SK-N-SH (cell line): ENCODE measurements at regions not wholly inside any gene's neighbourhood (a gene's known extent, or its start where the extent isn't known, plus 50 kb on each side); places are given as distances from the start of the nearest gene placed in this dataset.

Source experiments
- CTCF ChIA-PET: fragments of 300-600, 350-600 bp; formaldehyde crosslinking; extraction: SDS; loops from one replicate; lab custom pipeline; 2021; lab: Yijun Ruan, JAX
- POLR2A ChIA-PET: fragments of 350-600 bp; sonication (Branson Sonifier 250); formaldehyde crosslinking; extraction: SDS; loops from one replicate; lab custom pipeline; 2020; ENCODE audit warnings: antibody characterized with exemption, inconsistent platforms; lab: Yijun Ruan, JAX
- DNase-seq: peaks from one replicate; pipeline ENCODE4 v3.0.0; 2012
- H2AFZ ChIP-seq: fragments of 200-600 bp; sonication (generic); 2 replicates; pipeline ENCODE4 v1.8.1; 2016; ENCODE audit warnings: antibody characterized with exemption, mild to moderate bottlenecking, low read depth
- H3F3A ChIP-seq: fragments of 200-600 bp; sonication (generic); replicated peaks from 2 replicates; pipeline ENCODE3; 2016; ENCODE audit warnings: antibody characterized with exemption, mild to moderate bottlenecking; ENCODE audit not compliant: insufficient read depth
- H3K27ac ChIP-seq, 2 experiments: fragments of 200-500 bp in 1 of 2; fragments of 200-600 bp in 1 of 2; sonication (Bioruptor generic) in 1 of 2; sonication (generic), shearing (Covaris generic) in 1 of 2; 2 replicates each; pipeline versions ENCODE4 v1.5.1 to v1.6.1; 2014 to 2016; ENCODE audit warnings: low read depth in 2 of 2, inconsistent platforms in 1 of 2, low read length in 1 of 2, mild to moderate bottlenecking in 1 of 2, mixed read lengths in 1 of 2
- H3K27me3 ChIP-seq: fragments of 200-600 bp; sonication (generic), shearing (Covaris generic); 2 replicates; pipeline ENCODE4 v1.6.1; 2016; ENCODE audit warnings: mixed run types; ENCODE audit not compliant: insufficient read depth
- H3K36me3 ChIP-seq, 2 experiments: fragments of 200-500 bp in 1 of 2; fragments of 200-600 bp in 1 of 2; sonication (Bioruptor generic) in 1 of 2; sonication (generic) in 1 of 2; replicated peaks in 1 of 2; 2 replicates each; pipeline versions ENCODE3 to v1.5.1; 2014 to 2016; ENCODE audit warnings: low read length in 1 of 2, mild to moderate bottlenecking in 1 of 2; ENCODE audit not compliant: insufficient read depth in 2 of 2, control insufficient read depth in 1 of 2
- H3K4me1 ChIP-seq, 2 experiments: fragments of 200-500 bp in 1 of 2; fragments of 200-600 bp in 1 of 2; sonication (Bioruptor generic) in 1 of 2; sonication (generic), shearing (Covaris generic) in 1 of 2; 2 replicates each; pipeline versions ENCODE4 v1.5.1 to v1.6.1; 2014 to 2016; ENCODE audit warnings: low read depth in 1 of 2, low read length in 1 of 2, mixed run types in 1 of 2; ENCODE audit not compliant: insufficient read depth in 2 of 2, control insufficient read depth in 1 of 2
- H3K4me2 ChIP-seq: fragments of 200-600 bp; sonication (generic), shearing (Covaris generic); 2 replicates; pipeline ENCODE4 v1.6.1; 2017; ENCODE audit warnings: mixed run types
- H3K4me3 ChIP-seq, 2 experiments: fragments of 200-500 bp in 1 of 2; fragments of 200-600 bp in 1 of 2; sonication (Bioruptor generic) in 1 of 2; sonication (generic), shearing (Covaris generic) in 1 of 2; 2 replicates each; pipeline versions ENCODE4 v1.5.1 to v1.8.1; 2014 to 2016; ENCODE audit warnings: low read depth in 2 of 2, inconsistent platforms in 1 of 2, low read length in 1 of 2, mild to moderate bottlenecking in 1 of 2, mixed read lengths in 1 of 2, moderate library complexity in 1 of 2
- H3K79me2 ChIP-seq: fragments of 200-600 bp; sonication (generic); 2 replicates; pipeline ENCODE4 v1.8.1; 2017; ENCODE audit warnings: mild to moderate bottlenecking; ENCODE audit not compliant: insufficient read depth
- H3K9ac ChIP-seq: fragments of 200-600 bp; sonication (generic); 2 replicates; pipeline ENCODE4 v1.6.1; 2017; ENCODE audit warnings: mixed run types
- H3K9me2 ChIP-seq: fragments of 200-600 bp; sonication (generic); 2 replicates; pipeline ENCODE4 v1.6.1; 2017; ENCODE audit warnings: mixed run types
- H3K9me3 ChIP-seq: fragments of 200-600 bp; sonication (generic); 2 replicates; pipeline ENCODE4 v1.6.1; 2017; ENCODE audit warnings: mixed run types, mild to moderate bottlenecking, moderate library complexity
- H4K20me1 ChIP-seq: fragments of 200-600 bp; sonication (generic); 2 replicates; pipeline ENCODE4 v1.6.1; 2017; ENCODE audit warnings: mild to moderate bottlenecking, mixed run types; ENCODE audit not compliant: insufficient read depth
- CTCF ChIP-seq: fragments of 200-600 bp; sonication (generic); IDR thresholded peaks from 2 replicates; pipeline ENCODE4 v1.6.1; 2017; ENCODE audit warnings: antibody characterized with exemption, mild to moderate bottlenecking, moderate library complexity
- FOSL2 ChIP-seq: IDR thresholded peaks from 2 replicates; pipeline ENCODE4 v1.4.0; 2012; ENCODE audit warnings: low read depth, mild to moderate bottlenecking, moderate library complexity, borderline replicate concordance
- FOXJ3 ChIP-seq: sonication (generic); formaldehyde crosslinking; IDR thresholded peaks from 2 replicates; pipeline ENCODE4 v1.5.1; 2020; ENCODE audit warnings: mild to moderate bottlenecking, missing genetic modification reagents
- JUND ChIP-seq: IDR thresholded peaks from 2 replicates; pipeline ENCODE4 v1.4.0; 2012
- MAX ChIP-seq: IDR thresholded peaks from 2 replicates; pipeline ENCODE4 v1.4.0; 2012; ENCODE audit warnings: low read depth
- NFIC ChIP-seq: IDR thresholded peaks from 2 replicates; pipeline ENCODE4 v1.4.0; 2012; ENCODE audit warnings: borderline replicate concordance
- NRF1 ChIP-seq: IDR thresholded peaks from 2 replicates; pipeline ENCODE4 v1.6.1; 2012; ENCODE audit warnings: low read depth, mild to moderate bottlenecking, low read length
- POLR2AphosphoS5 ChIP-seq: IDR thresholded peaks from 2 replicates; pipeline ENCODE4 v1.6.1; 2012; ENCODE audit warnings: low read depth, low read length
- RFX5 ChIP-seq: IDR thresholded peaks from 2 replicates; pipeline ENCODE4 v1.6.1; 2012; ENCODE audit warnings: mild to moderate bottlenecking, improper control_type of control experiment, low read length
- SMC3 ChIP-seq: IDR thresholded peaks from 2 replicates; pipeline ENCODE4 v1.6.1; 2012; ENCODE audit warnings: low read depth, low read length, improper control_type of control experiment
- USF1 ChIP-seq: IDR thresholded peaks from 2 replicates; pipeline ENCODE4 v1.4.0; 2012; ENCODE audit warnings: low read depth, borderline replicate concordance
- USF2 ChIP-seq: fragments of 150-350 bp; IDR thresholded peaks from 2 replicates; pipeline ENCODE4 v1.6.1; 2017; ENCODE audit warnings: antibody characterized with exemption, low read length, low read depth, borderline replicate concordance
- ZBTB33 ChIP-seq: IDR thresholded peaks from 2 replicates; pipeline ENCODE4 v1.4.0; 2012; ENCODE audit warnings: low read depth, borderline replicate concordance

GRCh38 chr14:82626156-82627066, 1092.8 kb upstream of the SEL1L start (continued):
- no peak for TF ChIP-seq USF2
- TF ChIP-seq SMC3, result no peak
- TF ChIP-seq, all 33 proteins: peak for 0

GRCh38 chr14:82635915-82636314, 1102.3 kb upstream of the SEL1L start:
- H3F3A ChIP-seq, result no peaks in the 10 kb centered on the region

More at GRCh38 chr14:82635915-82636314, 1102.3 kb upstream of the SEL1L start:
- no peaks in the 10 kb centered on the region for H3K9me2 ChIP-seq
- no peak overlapping the region for H3K4me2 ChIP-seq
- no peak overlapping the region for H2AFZ ChIP-seq
- ChIA-PET POLR2A (no interaction called here), CTCF (no interaction called here)
- no peak overlapping the region for H3K4me3 ChIP-seq
- no peak for TF ChIP-seq FOSL2
- no peak for TF ChIP-seq MAX
- TF ChIP-seq POLR2AphosphoS5, result no peak
- no peak for TF ChIP-seq NRF1
- TF ChIP-seq RFX5, result no peak
- no peak for TF ChIP-seq FOXJ3 (CRISPR knock-in tag)
- TF ChIP-seq USF2, result no peak
- TF ChIP-seq USF1, result no peak
- no peak for TF ChIP-seq ZBTB33
- TF ChIP-seq CTCF, result no peak
- no peak for TF ChIP-seq NFIC
- no peak for TF ChIP-seq JUND
- no peaks in the 10 kb centered on the region for H3K27me3 ChIP-seq
- no peaks in the 10 kb centered on the region for H4K20me1 ChIP-seq
- H3K36me3 ChIP-seq, result no peaks in the 10 kb centered on the region
- H3K79me2 ChIP-seq, result no peaks in the 10 kb centered on the region
- no peak for DNase-seq
- no peak overlapping the region for H3K9ac ChIP-seq
- no peak overlapping the region for H3K27ac ChIP-seq
- H3K9me3 ChIP-seq, result no peaks in the 10 kb centered on the region
- H3K4me1 ChIP-seq, result no peaks in the 10 kb centered on the region
